ENCODE measurements at regions not wholly inside any gene's neighbourhood (a gene's known extent, or its start where the extent isn't known, plus 50 kb on each side); places are given as distances from the start of the nearest gene placed in this dataset.
"Not testable (repeated sequence)": the region's sequence is repeated elsewhere in the genome, so short reads cannot be mapped to it uniquely, and the experiment has no call there.

DNA sequence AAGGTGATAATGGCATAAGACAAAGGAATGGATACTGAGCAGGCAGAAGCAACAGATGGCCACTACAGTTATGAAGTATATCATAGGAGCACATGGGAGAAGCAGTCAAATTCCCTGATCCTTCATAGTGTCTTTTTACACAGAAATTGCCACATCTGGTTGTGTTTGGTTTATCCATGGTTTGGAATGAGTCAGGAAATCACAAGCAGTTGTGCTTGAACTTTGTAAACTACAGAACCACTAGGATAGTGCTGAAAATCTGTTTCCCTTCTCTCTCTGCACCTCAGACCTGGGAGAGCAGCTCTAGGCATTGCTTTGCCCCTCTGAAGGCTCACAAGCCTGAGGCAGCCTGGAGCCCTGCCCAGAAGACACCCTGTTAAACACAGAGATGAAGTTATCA is 134.0 kb downstream of the DMRT2 start:
- Histone ChIP-seq H3K27me3 (no peaks in the 10 kb centered on the region), H3K27ac (no peak overlapping the region), H3K9me3 (no peaks in the 10 kb centered on the region), H3K4me1 (no peaks in the 10 kb centered on the region), H3K36me3 (no peaks in the 10 kb centered on the region), H3K4me3 (no peak overlapping the region)
- DNase-seq (ENCODE audit: low spot score in 2 of 2), result no peak
- no peak for TF ChIP-seq POLR2A (IDR thresholded peaks at IDR 0.05)
- no peak for TF ChIP-seq POLR2AphosphoS5 (IDR thresholded peaks at IDR 0.05)
- TF ChIP-seq, protein P1, sequence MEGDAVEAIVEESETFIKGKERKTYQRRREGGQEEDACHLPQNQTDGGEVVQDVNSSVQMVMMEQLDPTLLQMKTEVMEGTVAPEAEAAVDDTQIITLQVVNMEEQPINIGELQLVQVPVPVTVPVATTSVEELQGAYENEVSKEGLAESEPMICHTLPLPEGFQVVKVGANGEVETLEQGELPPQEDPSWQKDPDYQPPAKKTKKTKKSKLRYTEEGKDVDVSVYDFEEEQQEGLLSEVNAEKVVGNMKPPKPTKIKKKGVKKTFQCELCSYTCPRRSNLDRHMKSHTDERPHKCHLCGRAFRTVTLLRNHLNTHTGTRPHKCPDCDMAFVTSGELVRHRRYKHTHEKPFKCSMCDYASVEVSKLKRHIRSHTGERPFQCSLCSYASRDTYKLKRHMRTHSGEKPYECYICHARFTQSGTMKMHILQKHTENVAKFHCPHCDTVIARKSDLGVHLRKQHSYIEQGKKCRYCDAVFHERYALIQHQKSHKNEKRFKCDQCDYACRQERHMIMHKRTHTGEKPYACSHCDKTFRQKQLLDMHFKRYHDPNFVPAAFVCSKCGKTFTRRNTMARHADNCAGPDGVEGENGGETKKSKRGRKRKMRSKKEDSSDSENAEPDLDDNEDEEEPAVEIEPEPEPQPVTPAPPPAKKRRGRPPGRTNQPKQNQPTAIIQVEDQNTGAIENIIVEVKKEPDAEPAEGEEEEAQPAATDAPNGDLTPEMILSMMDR (IDR thresholded peaks at IDR 0.05), result no peak
- no peak for TF ChIP-seq EP300 (IDR thresholded peaks at IDR 0.05)

DNA sequence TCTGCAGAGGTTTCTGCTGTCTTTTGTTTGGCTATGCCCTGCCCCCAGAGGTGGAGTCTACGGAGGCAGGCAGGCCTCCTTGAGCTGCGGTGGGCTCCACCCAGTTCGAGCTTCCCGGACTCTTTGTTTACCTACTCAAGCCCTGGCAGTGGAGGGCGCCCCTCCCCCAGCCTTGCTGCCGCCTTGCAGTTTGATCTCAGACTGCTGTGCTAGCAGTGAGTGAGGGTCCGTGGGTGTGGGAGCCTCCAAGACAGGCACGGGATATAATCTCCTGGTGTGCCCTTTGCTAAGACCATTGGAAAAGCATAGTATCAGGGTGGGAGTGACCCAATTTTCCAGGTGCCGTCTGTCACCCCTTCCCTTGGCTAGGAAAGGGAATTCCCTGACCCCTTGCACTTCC is 137.0 kb downstream of the DMRT2 start:
- H3K9me3 ChIP-seq; H3K4me3 ChIP-seq; H3K4me1 ChIP-seq; H3K36me3 ChIP-seq; H3K27me3 ChIP-seq; H3K27ac ChIP-seq; DNase-seq (ENCODE audit: low spot score in 2 of 2): not testable (repeated sequence)
- WGBS, result 90% methylated on average over 9 of the region's 9 CpGs

DNA sequence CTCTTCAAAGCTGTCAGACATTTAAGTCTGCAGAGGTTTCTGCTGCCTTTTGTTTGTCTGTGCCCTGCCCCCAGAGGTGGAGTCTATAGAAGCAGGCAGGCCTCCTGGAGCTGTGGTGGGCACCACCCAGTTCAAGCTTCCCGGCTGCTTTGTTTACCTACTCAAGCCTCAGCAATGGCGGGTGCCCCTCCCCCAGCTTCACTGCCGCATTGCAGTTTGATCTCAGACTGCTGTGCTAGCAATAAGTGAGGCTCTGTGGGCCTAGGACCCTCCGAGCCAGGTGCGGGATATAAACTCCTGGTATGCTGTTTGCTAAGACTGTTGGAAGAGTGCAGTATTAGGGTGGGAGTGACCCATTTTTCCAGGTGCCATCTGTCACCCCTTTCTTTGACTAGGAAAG is 145.5 kb downstream of the DMRT2 start:
- 83% methylated on average over 4 of the region's 5 CpGs for WGBS
- H3K36me3 ChIP-seq; H3K27ac ChIP-seq; H3K4me1 ChIP-seq; H3K4me3 ChIP-seq; DNase-seq (ENCODE audit: low spot score in 2 of 2); H3K27me3 ChIP-seq; H3K9me3 ChIP-seq: not testable (repeated sequence)

DNA sequence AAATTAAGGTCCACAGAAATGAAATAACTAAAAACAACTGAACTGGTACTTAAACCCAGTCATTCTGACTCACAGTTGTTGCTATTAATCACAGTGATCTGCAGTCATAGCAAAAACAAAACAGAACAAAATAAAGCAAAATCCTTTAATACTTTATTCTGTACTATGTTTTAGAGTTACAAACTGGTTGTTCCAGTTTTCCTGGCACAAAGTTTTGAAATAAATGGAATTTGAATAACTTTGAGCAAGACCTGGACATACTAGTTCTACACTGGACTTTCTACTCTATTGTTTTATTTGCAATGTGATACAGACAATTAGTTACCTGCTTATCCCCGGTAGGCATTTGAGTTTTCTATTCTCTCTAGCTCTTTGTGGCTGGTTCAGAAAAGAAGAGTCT is 147.9 kb downstream of the DMRT2 start:
- WGBS, result 54% methylated on average over 1 of the region's 1 CpG
- DNase-seq (ENCODE audit: low spot score in 2 of 2), result no peak
- Histone ChIP-seq H3K36me3 (no peaks in the 10 kb centered on the region), H3K4me3 (no peak overlapping the region), H3K27me3 (no peaks in the 10 kb centered on the region), H3K4me1 (no peaks in the 10 kb centered on the region), H3K9me3 (no peaks in the 10 kb centered on the region), H3K27ac (no peak overlapping the region)
- no peak for TF ChIP-seq POLR2A (IDR thresholded peaks at IDR 0.05)
- no peak for TF ChIP-seq POLR2AphosphoS5 (IDR thresholded peaks at IDR 0.05)
- TF ChIP-seq, protein P1 (IDR thresholded peaks at IDR 0.05), result no peak
- no peak for TF ChIP-seq EP300 (IDR thresholded peaks at IDR 0.05)

DNA sequence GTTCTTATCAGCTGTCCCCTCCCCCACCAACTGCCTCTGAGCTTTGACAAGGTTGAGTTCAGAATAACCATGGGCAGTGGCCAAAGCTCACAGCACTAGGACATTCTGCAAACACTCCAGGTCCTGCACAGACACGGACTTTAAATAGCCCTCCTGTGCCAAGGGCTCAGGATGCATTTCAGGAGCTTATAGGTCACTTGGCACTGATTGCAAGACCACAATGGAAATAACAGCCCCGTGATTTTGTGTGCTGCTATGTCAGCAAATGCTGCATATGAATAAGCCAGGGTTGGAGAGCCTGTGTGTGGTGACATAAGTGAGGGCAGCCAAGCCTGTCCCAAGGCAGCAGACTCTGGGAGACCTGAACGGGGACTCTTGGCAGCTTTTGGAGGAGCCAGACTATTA is 150.7 kb downstream of the DMRT2 start:
- no peaks in the 10 kb centered on the region for H3K36me3 ChIP-seq
- whole genome bisulfite sequencing, result 44% methylated on average over 2 of the region's 3 CpGs
- no peak for DNase-seq (ENCODE audit: low spot score in 2 of 2)

DNA sequence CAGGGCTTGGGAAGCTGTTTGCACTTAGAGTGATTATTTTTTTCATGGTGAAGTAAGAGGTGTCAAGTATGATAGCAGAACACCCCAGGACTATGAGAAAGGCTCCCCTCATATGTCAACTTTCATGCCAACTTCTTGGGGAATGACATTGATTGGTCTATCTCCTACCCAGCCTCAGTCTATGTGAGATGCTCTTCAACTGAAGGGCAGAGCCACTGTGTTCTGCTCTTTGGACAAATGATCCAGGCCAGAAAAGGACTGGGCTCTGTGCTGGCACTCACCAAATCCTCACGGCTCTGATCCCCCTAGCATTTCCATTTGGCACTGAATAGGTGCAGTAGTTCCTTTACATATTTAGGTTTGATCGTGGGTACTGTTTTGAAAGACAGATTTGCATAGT is 151.1 kb downstream of the DMRT2 start:
- Histone ChIP-seq H3K4me1 (no peaks in the 10 kb centered on the region), H3K9me3 (no peaks in the 10 kb centered on the region), H3K27me3 (no peaks in the 10 kb centered on the region), H3K27ac (no peak overlapping the region), H3K4me3 (no peak overlapping the region), H3K36me3 (no peaks in the 10 kb centered on the region)
- 64% methylated on average over 2 of the region's 2 CpGs for WGBS
- DNase-seq (ENCODE audit: low spot score in 2 of 2), result no peak
- TF ChIP-seq POLR2A (IDR thresholded peaks at IDR 0.05) (no peak), EP300 (IDR thresholded peaks at IDR 0.05) (no peak), POLR2AphosphoS5 (IDR thresholded peaks at IDR 0.05) (no peak)
- TF ChIP-seq, protein P1 (IDR thresholded peaks at IDR 0.05), result no peak

More for the DNA sequence above, 150.7 kb downstream of the DMRT2 start:
- H3K4me3 ChIP-seq, result no peak overlapping the region
- no peaks in the 10 kb centered on the region for H3K9me3 ChIP-seq
- H3K4me1 ChIP-seq, result no peaks in the 10 kb centered on the region
- H3K27me3 ChIP-seq, result no peaks in the 10 kb centered on the region
- no peak overlapping the region for H3K27ac ChIP-seq
- TF ChIP-seq POLR2AphosphoS5 (IDR thresholded peaks at IDR 0.05) (no peak), EP300 (IDR thresholded peaks at IDR 0.05) (no peak), POLR2A (IDR thresholded peaks at IDR 0.05) (no peak)
- TF ChIP-seq, protein P1 (IDR thresholded peaks at IDR 0.05), result no peak

Data from suprapubic skin (tissue), 4 donors.